ENCODE measurements at regions not wholly inside any gene's neighbourhood (a gene's known extent, or its start where the extent isn't known, plus 50 kb on each side); places are given as distances from the start of the nearest gene placed in this dataset.

GRCh38 chr2:217069263-217070042 is 209.6 kb upstream of the TNP1 start:
- no peaks in the 10 kb centered on the region; the same call in 1 of the 2 replicates for H3K27me3 Mint-ChIP-seq (ENCODE audit: insufficient read depth)
- peaks cover 17% of the 10 kb centered on the region for H3K4me1 Mint-ChIP-seq (ENCODE audit: low read depth)
- H3K36me3 Mint-ChIP-seq (ENCODE audit: low read depth), result 0 out of 2 replicates have a peak, but pooled peaks cover 4% of the 10 kb centered on the region
- no peak overlapping the region for H3K4me3 Mint-ChIP-seq
- TF ChIP-seq, protein P1, sequence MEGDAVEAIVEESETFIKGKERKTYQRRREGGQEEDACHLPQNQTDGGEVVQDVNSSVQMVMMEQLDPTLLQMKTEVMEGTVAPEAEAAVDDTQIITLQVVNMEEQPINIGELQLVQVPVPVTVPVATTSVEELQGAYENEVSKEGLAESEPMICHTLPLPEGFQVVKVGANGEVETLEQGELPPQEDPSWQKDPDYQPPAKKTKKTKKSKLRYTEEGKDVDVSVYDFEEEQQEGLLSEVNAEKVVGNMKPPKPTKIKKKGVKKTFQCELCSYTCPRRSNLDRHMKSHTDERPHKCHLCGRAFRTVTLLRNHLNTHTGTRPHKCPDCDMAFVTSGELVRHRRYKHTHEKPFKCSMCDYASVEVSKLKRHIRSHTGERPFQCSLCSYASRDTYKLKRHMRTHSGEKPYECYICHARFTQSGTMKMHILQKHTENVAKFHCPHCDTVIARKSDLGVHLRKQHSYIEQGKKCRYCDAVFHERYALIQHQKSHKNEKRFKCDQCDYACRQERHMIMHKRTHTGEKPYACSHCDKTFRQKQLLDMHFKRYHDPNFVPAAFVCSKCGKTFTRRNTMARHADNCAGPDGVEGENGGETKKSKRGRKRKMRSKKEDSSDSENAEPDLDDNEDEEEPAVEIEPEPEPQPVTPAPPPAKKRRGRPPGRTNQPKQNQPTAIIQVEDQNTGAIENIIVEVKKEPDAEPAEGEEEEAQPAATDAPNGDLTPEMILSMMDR (IDR thresholded peaks at IDR 0.05), result no peak
- no peak overlapping the region for H3K27ac Mint-ChIP-seq
- no peak for DNase-seq
- H3K9me3 Mint-ChIP-seq, result peaks cover 4% of the 10 kb centered on the region; the same call in 1 of the 2 replicates

DNA sequence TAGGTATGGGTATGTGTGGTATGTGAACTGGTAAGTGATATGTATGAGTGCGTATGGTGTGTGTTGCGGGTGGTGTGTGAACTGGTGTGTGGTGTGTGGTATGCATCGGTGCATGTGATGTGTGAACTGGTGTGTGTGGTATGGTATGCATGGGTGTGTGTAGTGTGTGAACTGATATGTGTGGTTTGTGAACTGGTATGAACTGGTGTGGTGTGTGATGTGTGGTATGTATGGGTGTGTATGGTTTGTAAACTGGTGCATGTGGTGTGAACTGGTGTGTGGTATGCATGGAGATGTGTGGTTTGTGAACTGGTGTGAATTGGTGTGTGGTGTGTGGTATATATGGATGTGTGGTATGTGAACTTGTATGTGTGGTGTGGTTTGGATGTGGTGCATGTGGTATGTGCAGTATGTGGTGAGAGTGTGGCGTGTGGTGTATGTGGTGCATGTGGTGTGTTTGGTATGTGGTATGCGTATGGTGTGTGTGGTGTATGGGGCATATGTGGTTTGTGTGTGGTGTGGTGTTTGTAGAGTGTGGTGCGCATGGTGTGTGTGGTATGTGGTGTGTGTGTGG is 208.9 kb upstream of the TNP1 start:
- H3K4me3 Mint-ChIP-seq, result no peak overlapping the region
- H3K9me3 Mint-ChIP-seq, result peaks cover 4% of the 10 kb centered on the region; the same call in 1 of the 2 replicates
- peaks cover 17% of the 10 kb centered on the region for H3K4me1 Mint-ChIP-seq (ENCODE audit: low read depth)
- TF ChIP-seq, protein P1 (IDR thresholded peaks at IDR 0.05), result no peak
- H3K27me3 Mint-ChIP-seq (ENCODE audit: insufficient read depth), result no peaks in the 10 kb centered on the region; the same call in 1 of the 2 replicates
- H3K36me3 Mint-ChIP-seq (ENCODE audit: low read depth), result 0 out of 2 replicates have a peak, but pooled peaks cover 4% of the 10 kb centered on the region
- no peak for DNase-seq
- H3K27ac Mint-ChIP-seq, result no peak overlapping the region

DNA sequence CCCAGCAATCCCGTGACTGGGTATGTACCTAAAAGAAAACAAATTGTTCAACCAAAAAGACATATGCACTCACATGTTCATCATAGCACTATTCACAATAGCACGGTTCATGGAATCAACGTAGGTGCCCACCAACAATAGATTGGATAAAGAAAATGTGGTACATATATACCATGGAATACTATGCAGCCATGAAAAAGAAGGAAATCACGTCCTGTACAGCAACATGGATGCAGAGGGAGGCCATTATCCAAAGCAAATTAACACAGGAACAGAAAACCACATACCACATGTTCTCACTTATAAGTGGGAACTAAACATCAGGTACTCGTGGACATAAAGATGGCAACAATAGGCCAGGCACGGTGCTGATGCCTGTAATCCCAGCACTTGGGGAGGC is 207.9 kb upstream of the TNP1 start:
- H3K4me1 Mint-ChIP-seq (ENCODE audit: low read depth), result peaks cover 17% of the 10 kb centered on the region
- DNase-seq, result no peak
- H3K27ac Mint-ChIP-seq, result no peak overlapping the region
- no peaks in the 10 kb centered on the region; the same call in 1 of the 2 replicates for H3K27me3 Mint-ChIP-seq (ENCODE audit: insufficient read depth)
- 0 out of 2 replicates have a peak, but pooled peaks cover 4% of the 10 kb centered on the region for H3K36me3 Mint-ChIP-seq (ENCODE audit: low read depth)
- peaks cover 4% of the 10 kb centered on the region; the same call in 1 of the 2 replicates for H3K9me3 Mint-ChIP-seq
- TF ChIP-seq, protein P1 (IDR thresholded peaks at IDR 0.05), result no peak
- no peak overlapping the region for H3K4me3 Mint-ChIP-seq

GRCh38 chr2:217066510-217067270 is 206.8 kb upstream of the TNP1 start:
- H3K4me1 Mint-ChIP-seq (ENCODE audit: low read depth), result peaks cover 17% of the 10 kb centered on the region
- DNase-seq, result no peak
- no peak overlapping the region for H3K4me3 Mint-ChIP-seq
- 0 out of 2 replicates have a peak, but pooled peaks cover 4% of the 10 kb centered on the region for H3K36me3 Mint-ChIP-seq (ENCODE audit: low read depth)
- H3K27ac Mint-ChIP-seq, result no peak overlapping the region
- no peaks in the 10 kb centered on the region; the same call in 1 of the 2 replicates for H3K27me3 Mint-ChIP-seq (ENCODE audit: insufficient read depth)
- TF ChIP-seq, protein P1 (IDR thresholded peaks at IDR 0.05), result no peak
- peaks cover 4% of the 10 kb centered on the region; the same call in 1 of the 2 replicates for H3K9me3 Mint-ChIP-seq

GRCh38 chr2:217065695-217066405 is 206.0 kb upstream of the TNP1 start:
- TF ChIP-seq, protein P1 (IDR thresholded peaks at IDR 0.05), result no peak
- 0 out of 2 replicates have a peak, but pooled peaks cover 4% of the 10 kb centered on the region for H3K36me3 Mint-ChIP-seq (ENCODE audit: low read depth)
- no peak overlapping the region for H3K4me3 Mint-ChIP-seq
- peaks cover 4% of the 10 kb centered on the region; the same call in 1 of the 2 replicates for H3K9me3 Mint-ChIP-seq
- no peaks in the 10 kb centered on the region; the same call in 1 of the 2 replicates for H3K27me3 Mint-ChIP-seq (ENCODE audit: insufficient read depth)
- DNase-seq, result peak; percentile 85
- peak overlapping the region; percentile 38; the same call in 1 of the 2 replicates for H3K27ac Mint-ChIP-seq
- H3K4me1 Mint-ChIP-seq (ENCODE audit: low read depth), result peaks cover 17% of the 10 kb centered on the region

Measured in HFFc6 (cell line).